Skin epidermis (tissue), 12 donors: ENCODE measurements at regions not wholly inside any gene's neighbourhood (a gene's known extent, or its start where the extent isn't known, plus 50 kb on each side); places are given as distances from the start of the nearest gene placed in this dataset.

ENCODE experiments used
- H3K27ac ChIP-seq, 21 experiments: fragments of 200-600 bp; sonication (generic) in 11 of 21; one replicate each; pipeline ENCODE4 v1.5.0; 2020; ENCODE audit warnings: mild to moderate bottlenecking in 3 of 21, inconsistent platforms in 2 of 21, moderate library complexity in 2 of 21
- H3K4me3 ChIP-seq, 7 experiments: fragments of 200-600 bp; sonication (generic) in 2 of 7; one replicate each; pipeline ENCODE4 v1.5.0; 2020; ENCODE audit warnings: inconsistent platforms in 2 of 7, mild to moderate bottlenecking in 2 of 7, moderate library complexity in 1 of 7

GRCh38 chr20:24787621-24788020, 161.4 kb upstream of the CST7 start:
- H3K27ac ChIP-seq, result no peak overlapping the region

GRCh38 chr20:24789877-24790276, 159.2 kb upstream of the CST7 start:
- H3K27ac ChIP-seq, result no peak overlapping the region
- no peak overlapping the region for H3K4me3 ChIP-seq

More at GRCh38 chr20:24787621-24788020, 161.4 kb upstream of the CST7 start:
- H3K4me3 ChIP-seq, result no peak overlapping the region

GRCh38 chr20:24790746-24791283, 158.3 kb upstream of the CST7 start:
- no peak overlapping the region for H3K27ac ChIP-seq
- no peak overlapping the region for H3K4me3 ChIP-seq

GRCh38 chr20:24791953-24792352, 157.1 kb upstream of the CST7 start:
- H3K4me3 ChIP-seq, result no peak overlapping the region
- no peak overlapping the region for H3K27ac ChIP-seq

GRCh38 chr20:24792641-24793495, 156.2 kb upstream of the CST7 start:
- no peak overlapping the region for H3K27ac ChIP-seq

GRCh38 chr20:24795436-24795835, 153.6 kb upstream of the CST7 start:
- H3K27ac ChIP-seq, result no peak overlapping the region
- H3K4me3 ChIP-seq, result no peak overlapping the region

More at GRCh38 chr20:24792641-24793495, 156.2 kb upstream of the CST7 start:
- H3K4me3 ChIP-seq, result no peak overlapping the region

GRCh38 chr20:24796236-24796635, 152.8 kb upstream of the CST7 start:
- Histone ChIP-seq H3K27ac (no peak overlapping the region), H3K4me3 (no peak overlapping the region)

GRCh38 chr20:24797113-24797512, 152.0 kb upstream of the CST7 start:
- H3K27ac ChIP-seq, result no peak overlapping the region

GRCh38 chr20:24797745-24798655, 151.1 kb upstream of the CST7 start:
- Histone ChIP-seq H3K4me3 (no peak overlapping the region), H3K27ac (no peak overlapping the region)

More at GRCh38 chr20:24797113-24797512, 152.0 kb upstream of the CST7 start:
- no peak overlapping the region for H3K4me3 ChIP-seq

- Histone ChIP-seq H3K4me3 (no peak overlapping the region), H3K27ac (no peak overlapping the region)
These were observed 150.0 kb upstream of the CST7 start for GRCh38 chr20:24798930-24799705.

GRCh38 chr20:24799971-24800580, 149.0 kb upstream of the CST7 start:
- Histone ChIP-seq H3K4me3 (no peak overlapping the region), H3K27ac (no peak overlapping the region)

GRCh38 chr20:24802286-24802820, 146.7 kb upstream of the CST7 start:
- Histone ChIP-seq H3K4me3 (no peak overlapping the region), H3K27ac (no peak overlapping the region)

GRCh38 chr20:24804481-24805206, 144.4 kb upstream of the CST7 start:
- Histone ChIP-seq H3K4me3 (no peak overlapping the region), H3K27ac (no peak overlapping the region)

- Histone ChIP-seq H3K27ac (no peak overlapping the region), H3K4me3 (no peak overlapping the region)
These were observed 143.4 kb upstream of the CST7 start for GRCh38 chr20:24805456-24806238.

- Histone ChIP-seq H3K27ac (no peak overlapping the region), H3K4me3 (no peak overlapping the region)
These were observed 142.1 kb upstream of the CST7 start for GRCh38 chr20:24806705-24807676.

GRCh38 chr20:24808616-24809015, 140.5 kb upstream of the CST7 start:
- no peak overlapping the region for H3K27ac ChIP-seq

More at GRCh38 chr20:24808616-24809015, 140.5 kb upstream of the CST7 start:
- H3K4me3 ChIP-seq, result no peak overlapping the region
